ENCODE measurements at regions not wholly inside any gene's neighbourhood (a gene's known extent, or its start where the extent isn't known, plus 50 kb on each side); places are given as distances from the start of the nearest gene placed in this dataset.

DNA sequence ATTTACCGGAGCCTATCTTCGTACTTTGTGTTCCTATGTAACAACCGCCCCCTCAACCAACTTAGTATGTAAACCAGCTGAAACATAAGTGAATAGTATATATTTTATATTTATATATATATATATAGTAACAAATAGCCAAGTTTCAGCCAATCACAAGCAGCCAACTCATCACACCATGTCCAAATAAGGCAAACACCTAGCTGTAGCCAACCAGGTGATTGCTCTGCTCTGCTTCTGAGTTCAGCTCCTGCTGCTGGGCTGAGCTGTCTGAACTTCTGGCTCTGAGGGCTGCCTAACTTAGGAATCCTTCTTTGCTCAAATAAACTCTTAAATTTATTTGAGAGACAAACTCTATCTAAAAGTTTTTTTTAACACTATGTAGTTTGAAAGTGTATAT is 101.6 kb upstream of the SOX4 start:
- no peak for DNase-seq (ENCODE audit: low read depth)
- TF ChIP-seq, protein P1, sequence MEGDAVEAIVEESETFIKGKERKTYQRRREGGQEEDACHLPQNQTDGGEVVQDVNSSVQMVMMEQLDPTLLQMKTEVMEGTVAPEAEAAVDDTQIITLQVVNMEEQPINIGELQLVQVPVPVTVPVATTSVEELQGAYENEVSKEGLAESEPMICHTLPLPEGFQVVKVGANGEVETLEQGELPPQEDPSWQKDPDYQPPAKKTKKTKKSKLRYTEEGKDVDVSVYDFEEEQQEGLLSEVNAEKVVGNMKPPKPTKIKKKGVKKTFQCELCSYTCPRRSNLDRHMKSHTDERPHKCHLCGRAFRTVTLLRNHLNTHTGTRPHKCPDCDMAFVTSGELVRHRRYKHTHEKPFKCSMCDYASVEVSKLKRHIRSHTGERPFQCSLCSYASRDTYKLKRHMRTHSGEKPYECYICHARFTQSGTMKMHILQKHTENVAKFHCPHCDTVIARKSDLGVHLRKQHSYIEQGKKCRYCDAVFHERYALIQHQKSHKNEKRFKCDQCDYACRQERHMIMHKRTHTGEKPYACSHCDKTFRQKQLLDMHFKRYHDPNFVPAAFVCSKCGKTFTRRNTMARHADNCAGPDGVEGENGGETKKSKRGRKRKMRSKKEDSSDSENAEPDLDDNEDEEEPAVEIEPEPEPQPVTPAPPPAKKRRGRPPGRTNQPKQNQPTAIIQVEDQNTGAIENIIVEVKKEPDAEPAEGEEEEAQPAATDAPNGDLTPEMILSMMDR (conservative IDR thresholded peaks at IDR 0.05; ENCODE audit: low read depth, low read length), result no peak
- H3K4me3 ChIP-seq (ENCODE audit: low read length), result no peak overlapping the region

DNA sequence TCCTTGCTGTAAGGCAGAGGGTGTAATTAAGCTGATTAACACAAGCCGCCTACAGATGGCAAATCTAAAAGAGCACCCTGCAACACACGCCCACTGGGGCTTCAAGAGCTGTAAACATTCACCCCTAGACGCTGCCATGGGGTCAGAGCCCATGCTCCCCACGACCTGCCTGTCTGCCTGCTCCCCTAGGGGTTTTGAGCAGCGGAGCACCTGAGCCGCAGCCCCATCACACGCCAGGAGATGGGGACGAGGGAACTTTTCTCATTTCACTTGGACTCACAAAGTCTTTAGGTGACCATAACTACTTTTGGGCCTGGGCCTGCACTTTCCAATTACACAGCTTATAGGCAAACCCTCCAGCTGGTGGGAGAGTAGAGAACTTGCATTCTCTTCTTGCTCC is 99.0 kb upstream of the SOX4 start:
- TF ChIP-seq, protein P1 (conservative IDR thresholded peaks at IDR 0.05; ENCODE audit: low read depth, low read length), result no peak
- no peak overlapping the region for H3K4me3 ChIP-seq (ENCODE audit: low read length)
- no peak for DNase-seq (ENCODE audit: low read depth)

DNA sequence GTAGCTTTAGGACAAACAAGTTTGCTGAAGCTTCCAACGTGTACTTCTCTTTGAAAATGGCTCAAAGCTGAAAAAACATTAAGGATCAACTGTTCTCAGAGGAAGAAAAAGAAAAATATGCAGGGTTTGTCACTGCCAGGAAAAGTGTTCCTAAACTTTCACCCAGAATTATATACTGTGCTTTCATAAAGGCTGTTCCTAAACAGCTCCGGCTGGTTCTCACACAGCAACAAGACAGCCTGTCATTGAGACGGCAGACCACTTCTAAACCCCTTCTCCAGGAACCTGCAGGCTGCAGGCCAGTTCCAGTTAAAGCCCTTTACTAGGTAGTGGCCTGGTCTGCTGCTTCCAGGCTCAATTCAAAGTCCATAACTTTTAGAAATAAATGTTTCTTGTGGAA is 97.4 kb upstream of the SOX4 start:
- TF ChIP-seq, protein P1 (conservative IDR thresholded peaks at IDR 0.05; ENCODE audit: low read depth, low read length), result no peak
- DNase-seq (ENCODE audit: low read depth), result no peak
- H3K4me3 ChIP-seq (ENCODE audit: low read length), result no peak overlapping the region

DNA sequence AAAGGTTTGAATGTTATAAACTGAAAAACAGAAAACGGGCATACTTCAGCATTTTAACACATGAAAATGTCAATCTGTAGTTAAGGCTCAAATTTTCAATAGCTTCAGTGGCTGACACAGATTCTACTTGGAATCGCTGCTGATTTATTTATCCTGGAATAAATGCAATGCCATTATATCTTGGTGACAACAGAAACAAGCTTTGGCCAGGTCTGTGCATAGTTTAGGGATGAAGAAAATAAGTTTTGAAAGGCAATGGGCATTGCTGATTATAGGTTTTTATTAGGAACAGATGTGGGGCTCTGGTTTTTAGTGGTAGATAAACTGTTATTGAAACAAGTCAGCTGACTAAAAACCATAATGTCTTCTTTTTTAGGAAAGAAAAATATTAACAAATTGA is 96.8 kb upstream of the SOX4 start:
- H3K4me3 ChIP-seq (ENCODE audit: low read length), result no peak overlapping the region
- TF ChIP-seq, protein P1 (conservative IDR thresholded peaks at IDR 0.05; ENCODE audit: low read depth, low read length), result no peak
- no peak for DNase-seq (ENCODE audit: low read depth)

DNA sequence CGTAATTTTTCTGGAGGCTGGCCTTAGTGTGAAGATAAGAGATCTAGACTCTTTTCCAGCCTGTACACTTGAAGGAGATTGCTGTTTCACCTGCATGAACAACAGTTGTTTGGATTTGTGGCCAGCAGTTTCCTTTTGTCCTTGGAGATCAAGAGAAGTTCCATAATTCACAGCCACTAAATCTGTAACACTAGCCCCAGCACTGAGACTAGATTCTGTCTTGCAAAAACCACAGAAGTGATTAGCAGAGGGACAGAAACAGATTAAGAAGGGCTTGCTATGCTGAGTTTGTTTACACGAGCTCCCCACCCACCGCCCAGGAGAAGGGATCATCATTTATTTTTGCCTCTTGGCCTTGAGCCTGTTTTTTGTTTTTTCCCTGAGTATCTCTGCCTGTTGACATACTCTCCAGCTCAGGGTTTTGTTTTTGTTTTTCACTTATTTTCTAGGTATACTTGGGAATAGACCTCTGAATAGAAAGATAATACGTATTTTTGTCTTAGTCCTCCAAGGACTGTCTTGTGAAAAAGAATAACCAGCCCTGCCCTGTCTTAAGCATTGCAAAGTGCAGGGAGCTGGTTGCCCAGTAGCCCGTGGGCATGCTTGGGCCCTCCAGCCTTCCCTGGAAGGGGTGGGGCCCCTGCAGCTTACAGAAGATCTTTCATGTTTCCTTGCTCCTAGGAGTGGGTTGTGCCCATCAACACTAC is 93.1 kb upstream of the SOX4 start:
- H3K4me3 ChIP-seq (ENCODE audit: low read length), result no peak overlapping the region
- TF ChIP-seq, protein P1 (conservative IDR thresholded peaks at IDR 0.05; ENCODE audit: low read depth, low read length), result no peak
- no peak for DNase-seq (ENCODE audit: low read depth)

DNA sequence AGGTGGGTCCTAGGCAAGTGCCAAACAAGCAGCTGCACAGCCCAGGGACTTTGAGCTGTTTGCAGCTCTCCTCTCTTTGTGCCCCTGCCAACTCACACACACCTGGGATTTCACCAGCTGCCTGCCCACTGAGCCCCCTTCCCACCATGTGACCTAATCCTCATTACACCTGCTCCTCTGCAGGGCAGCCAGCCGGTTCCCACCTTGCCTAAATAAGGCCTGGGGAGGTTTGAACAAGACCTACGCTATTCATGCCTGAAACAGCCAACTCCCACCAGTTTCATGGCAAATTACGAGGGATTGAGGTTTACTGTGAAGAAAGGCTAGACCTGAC is 92.6 kb upstream of the SOX4 start:
- H3K4me3 ChIP-seq (ENCODE audit: low read length), result no peak overlapping the region
- no peak for DNase-seq (ENCODE audit: low read depth)
- TF ChIP-seq, protein P1 (conservative IDR thresholded peaks at IDR 0.05; ENCODE audit: low read depth, low read length), result no peak

DNA sequence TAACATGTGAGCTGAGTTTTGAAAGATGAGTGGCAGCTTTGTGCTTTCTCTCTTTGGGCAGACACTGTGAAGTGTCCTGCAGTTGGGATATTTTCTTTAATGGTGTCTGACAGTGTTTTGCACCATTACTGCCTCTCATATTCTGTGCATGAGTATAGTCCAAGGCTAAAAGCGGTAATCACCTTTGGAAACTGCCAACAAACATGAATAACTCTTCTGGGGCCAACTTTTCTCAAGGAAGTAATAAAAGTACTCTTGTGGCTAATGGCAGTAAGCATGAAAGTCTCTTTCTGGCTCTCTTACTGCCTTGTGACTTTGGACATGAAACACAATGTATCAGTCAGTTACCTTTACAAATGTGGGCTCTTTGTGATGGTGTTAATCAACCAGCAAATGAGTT is 91.7 kb upstream of the SOX4 start:
- TF ChIP-seq, protein P1 (conservative IDR thresholded peaks at IDR 0.05; ENCODE audit: low read depth, low read length), result no peak
- H3K4me3 ChIP-seq (ENCODE audit: low read length), result no peak overlapping the region
- no peak for DNase-seq (ENCODE audit: low read depth)
